ENCODE measurements at regions not wholly inside any gene's neighbourhood (a gene's known extent, or its start where the extent isn't known, plus 50 kb on each side); places are given as distances from the start of the nearest gene placed in this dataset.

- H3K27ac ChIP-seq: no peak overlapping the region
- no peaks in the 10 kb centered on the region for H3K4me1 ChIP-seq
- no peak for DNase-seq (ENCODE audit: low spot score in 2 of 2)
- WGBS, 2 donors: 82 to 83% methylated on average over 49 of the region's 49 CpGs
- H3K9me3 ChIP-seq: peaks cover 0 to 79% (median 0%) of the 10 kb centered on the region in 4 donors
- H3K4me3 ChIP-seq: no peak overlapping the region
- no peaks in the 10 kb centered on the region for H3K27me3 ChIP-seq
- no peak for TF ChIP-seq EP300 (IDR thresholded peaks at IDR 0.05)
- TF ChIP-seq, protein P1, sequence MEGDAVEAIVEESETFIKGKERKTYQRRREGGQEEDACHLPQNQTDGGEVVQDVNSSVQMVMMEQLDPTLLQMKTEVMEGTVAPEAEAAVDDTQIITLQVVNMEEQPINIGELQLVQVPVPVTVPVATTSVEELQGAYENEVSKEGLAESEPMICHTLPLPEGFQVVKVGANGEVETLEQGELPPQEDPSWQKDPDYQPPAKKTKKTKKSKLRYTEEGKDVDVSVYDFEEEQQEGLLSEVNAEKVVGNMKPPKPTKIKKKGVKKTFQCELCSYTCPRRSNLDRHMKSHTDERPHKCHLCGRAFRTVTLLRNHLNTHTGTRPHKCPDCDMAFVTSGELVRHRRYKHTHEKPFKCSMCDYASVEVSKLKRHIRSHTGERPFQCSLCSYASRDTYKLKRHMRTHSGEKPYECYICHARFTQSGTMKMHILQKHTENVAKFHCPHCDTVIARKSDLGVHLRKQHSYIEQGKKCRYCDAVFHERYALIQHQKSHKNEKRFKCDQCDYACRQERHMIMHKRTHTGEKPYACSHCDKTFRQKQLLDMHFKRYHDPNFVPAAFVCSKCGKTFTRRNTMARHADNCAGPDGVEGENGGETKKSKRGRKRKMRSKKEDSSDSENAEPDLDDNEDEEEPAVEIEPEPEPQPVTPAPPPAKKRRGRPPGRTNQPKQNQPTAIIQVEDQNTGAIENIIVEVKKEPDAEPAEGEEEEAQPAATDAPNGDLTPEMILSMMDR (IDR thresholded peaks at IDR 0.05): no peak
- TF ChIP-seq POLR2A (IDR thresholded peaks at IDR 0.05): no peak
- no peaks in the 10 kb centered on the region for H3K36me3 ChIP-seq
Observed at GRCh38 chr20:29299811-29300578, 1957.5 kb upstream of the DEFB115 start.

DNA sequence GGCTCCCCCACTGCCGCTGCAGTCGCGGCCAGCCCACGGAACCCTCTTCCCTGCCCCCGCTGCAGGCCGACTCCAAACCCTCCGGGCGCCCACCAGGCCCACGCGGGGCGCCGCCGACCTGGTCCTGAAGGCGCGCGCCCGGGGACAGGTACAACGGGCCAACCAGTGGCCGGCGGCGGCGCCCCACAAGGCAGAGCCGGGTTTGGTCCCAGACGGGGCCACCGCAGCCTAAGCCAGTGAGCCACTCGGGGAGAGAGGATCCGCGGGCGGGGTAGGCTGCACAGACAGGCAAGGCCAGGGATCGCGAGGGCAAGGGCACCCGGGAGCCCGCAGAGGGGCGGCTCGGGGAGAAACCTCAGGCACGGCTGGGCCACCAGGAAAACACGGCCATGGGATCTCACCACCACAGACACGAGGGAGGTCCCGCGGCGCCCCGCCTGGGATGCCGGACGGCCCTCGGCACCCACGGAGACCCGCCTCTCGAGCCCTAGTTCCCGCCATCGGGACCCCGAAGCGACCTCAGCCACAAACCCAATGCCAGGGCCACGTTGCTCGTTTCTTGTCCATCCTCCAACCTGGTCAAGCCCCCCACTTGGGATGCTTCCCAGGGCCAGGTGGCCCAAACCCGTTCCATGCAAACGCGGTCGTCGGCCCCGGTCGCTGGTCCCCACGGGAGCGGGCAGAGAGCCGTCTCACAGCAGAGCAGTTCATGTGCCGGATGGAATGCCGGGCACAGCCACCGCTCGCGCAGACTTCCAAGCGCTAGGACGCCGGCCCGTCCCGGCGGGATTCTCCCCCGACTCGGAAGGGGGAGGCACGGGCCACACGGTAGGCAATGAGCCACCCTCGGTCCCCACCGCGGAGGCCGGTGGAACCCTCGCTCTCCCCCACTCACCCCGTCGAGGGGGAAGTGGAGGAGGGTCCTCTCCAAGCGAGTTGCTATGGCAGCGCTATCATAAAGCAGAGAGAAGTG is 1956.6 kb upstream of the DEFB115 start:
- Histone ChIP-seq H3K36me3 (no peaks in the 10 kb centered on the region), H3K27me3 (no peaks in the 10 kb centered on the region), H3K9me3 (peaks cover 0 to 79% (median 0%) of the 10 kb centered on the region in 4 donors), H3K4me3 (no peak overlapping the region), H3K27ac (no peak overlapping the region), H3K4me1 (no peaks in the 10 kb centered on the region)
- TF ChIP-seq, protein P1 (IDR thresholded peaks at IDR 0.05): no peak
- TF ChIP-seq POLR2A (IDR thresholded peaks at IDR 0.05) (no peak), EP300 (IDR thresholded peaks at IDR 0.05) (no peak)
- no peak for DNase-seq (ENCODE audit: low spot score in 2 of 2)
- 78 to 86% methylated on average over 88 of the region's 88 CpGs for WGBS, 2 donors

GRCh38 chr20:29301624-29302259 is 1955.7 kb upstream of the DEFB115 start:
- Histone ChIP-seq H3K27me3 (no peaks in the 10 kb centered on the region), H3K4me1 (no peaks in the 10 kb centered on the region), H3K4me3 (no peak overlapping the region), H3K27ac (no peak overlapping the region), H3K9me3 (peaks cover 0 to 73% (median 0%) of the 10 kb centered on the region in 4 donors), H3K36me3 (no peaks in the 10 kb centered on the region)
- DNase-seq (ENCODE audit: low spot score in 2 of 2): no peak
- WGBS, 2 donors: 81 to 86% methylated on average over 46 of the region's 46 CpGs
- TF ChIP-seq EP300 (IDR thresholded peaks at IDR 0.05) (no peak), POLR2A (IDR thresholded peaks at IDR 0.05) (no peak)
- TF ChIP-seq, protein P1 (IDR thresholded peaks at IDR 0.05): no peak

DNA sequence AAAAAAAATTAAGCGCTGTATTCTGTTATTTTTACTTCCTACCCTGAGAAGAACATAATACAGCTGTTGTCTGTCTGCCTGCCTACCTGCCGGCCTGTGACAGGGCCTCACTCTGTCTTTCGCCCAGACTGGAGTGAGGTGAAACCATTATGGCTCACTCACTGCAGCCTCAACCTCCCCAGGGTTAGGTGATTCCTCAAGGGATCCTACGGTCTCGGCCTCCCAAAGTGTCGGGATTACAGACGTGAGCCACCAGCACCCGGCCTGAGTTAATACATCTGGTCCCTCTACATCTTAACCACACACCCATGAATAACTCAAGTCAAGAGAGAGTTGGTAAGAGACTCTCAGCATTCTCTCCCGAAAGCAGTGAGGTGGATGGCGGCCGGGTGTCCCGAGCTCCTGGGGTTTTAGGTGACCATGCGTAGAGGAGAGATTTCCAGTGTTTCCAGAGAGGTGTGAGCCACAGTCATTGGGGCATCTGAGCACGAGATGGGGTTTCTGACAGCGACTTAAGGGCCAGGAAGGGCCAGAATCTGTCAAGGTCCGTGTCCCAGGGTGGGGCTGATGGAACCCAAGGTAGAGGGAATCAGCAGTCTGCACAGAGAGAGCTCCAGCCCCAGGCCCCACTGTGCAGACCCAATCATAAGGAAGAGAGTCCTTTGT is 1954.4 kb upstream of the DEFB115 start:
- Histone ChIP-seq H3K4me3 (no peak overlapping the region), H3K4me1 (no peaks in the 10 kb centered on the region), H3K27ac (no peak overlapping the region), H3K36me3 (no peaks in the 10 kb centered on the region), H3K27me3 (no peaks in the 10 kb centered on the region), H3K9me3 (peaks cover 0 to 60% (median 0%) of the 10 kb centered on the region in 4 donors)
- DNase-seq (ENCODE audit: low spot score in 2 of 2): no peak
- WGBS, 2 donors: 74 to 80% methylated on average over 16 of the region's 16 CpGs
- TF ChIP-seq POLR2A (IDR thresholded peaks at IDR 0.05) (no peak), EP300 (IDR thresholded peaks at IDR 0.05) (no peak)
- TF ChIP-seq, protein P1 (IDR thresholded peaks at IDR 0.05): no peak

All from tibial nerve (tissue), 4 donors.